Fibroblast of mammary gland (primary cell): ENCODE measurements at regions not wholly inside any gene's neighbourhood (a gene's known extent, or its start where the extent isn't known, plus 50 kb on each side); places are given as distances from the start of the nearest gene placed in this dataset.

ENCODE experiments used
- DNase-seq: peaks from one replicate; pipeline ENCODE4 v3.0.0-alpha.2; 2010; ENCODE audit warnings: low read depth
- H3K4me3 ChIP-seq: 2 replicates; pipeline ENCODE4 v1.5.1; 2011; ENCODE audit warnings: low read depth, mild to moderate bottlenecking, low read length, moderate library complexity; ENCODE audit not compliant: control insufficient read depth
- TF ChIP-seq, protein P1 (sequence below): conservative IDR thresholded peaks from 2 replicates; pipeline ENCODE4 v1.5.1; 2011; ENCODE audit warnings: low read depth, low read length, inconsistent platforms; ENCODE audit not compliant: control insufficient read depth, insufficient read depth

DNA sequence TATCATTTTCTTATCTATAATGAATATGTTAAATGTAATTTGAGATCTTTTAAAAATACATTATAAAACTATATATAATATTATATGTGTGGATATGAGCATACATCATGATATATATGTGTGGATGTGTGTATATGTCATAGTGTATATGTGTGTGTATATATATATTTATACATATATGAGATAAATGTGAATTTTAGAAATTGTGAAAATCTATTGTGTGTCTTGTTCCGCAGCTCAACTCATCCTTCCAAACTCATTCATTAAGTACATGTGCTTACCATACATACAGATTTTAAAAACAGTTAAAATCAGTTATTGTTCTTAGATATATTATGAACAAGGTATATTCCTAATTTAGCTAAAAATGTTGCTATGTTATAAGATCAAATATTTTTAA, 435.2 kb upstream of the MIR17HG start:
- H3K4me3 ChIP-seq, result no peak overlapping the region
- TF ChIP-seq, protein P1, sequence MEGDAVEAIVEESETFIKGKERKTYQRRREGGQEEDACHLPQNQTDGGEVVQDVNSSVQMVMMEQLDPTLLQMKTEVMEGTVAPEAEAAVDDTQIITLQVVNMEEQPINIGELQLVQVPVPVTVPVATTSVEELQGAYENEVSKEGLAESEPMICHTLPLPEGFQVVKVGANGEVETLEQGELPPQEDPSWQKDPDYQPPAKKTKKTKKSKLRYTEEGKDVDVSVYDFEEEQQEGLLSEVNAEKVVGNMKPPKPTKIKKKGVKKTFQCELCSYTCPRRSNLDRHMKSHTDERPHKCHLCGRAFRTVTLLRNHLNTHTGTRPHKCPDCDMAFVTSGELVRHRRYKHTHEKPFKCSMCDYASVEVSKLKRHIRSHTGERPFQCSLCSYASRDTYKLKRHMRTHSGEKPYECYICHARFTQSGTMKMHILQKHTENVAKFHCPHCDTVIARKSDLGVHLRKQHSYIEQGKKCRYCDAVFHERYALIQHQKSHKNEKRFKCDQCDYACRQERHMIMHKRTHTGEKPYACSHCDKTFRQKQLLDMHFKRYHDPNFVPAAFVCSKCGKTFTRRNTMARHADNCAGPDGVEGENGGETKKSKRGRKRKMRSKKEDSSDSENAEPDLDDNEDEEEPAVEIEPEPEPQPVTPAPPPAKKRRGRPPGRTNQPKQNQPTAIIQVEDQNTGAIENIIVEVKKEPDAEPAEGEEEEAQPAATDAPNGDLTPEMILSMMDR, result no peak
- no peak for DNase-seq

DNA sequence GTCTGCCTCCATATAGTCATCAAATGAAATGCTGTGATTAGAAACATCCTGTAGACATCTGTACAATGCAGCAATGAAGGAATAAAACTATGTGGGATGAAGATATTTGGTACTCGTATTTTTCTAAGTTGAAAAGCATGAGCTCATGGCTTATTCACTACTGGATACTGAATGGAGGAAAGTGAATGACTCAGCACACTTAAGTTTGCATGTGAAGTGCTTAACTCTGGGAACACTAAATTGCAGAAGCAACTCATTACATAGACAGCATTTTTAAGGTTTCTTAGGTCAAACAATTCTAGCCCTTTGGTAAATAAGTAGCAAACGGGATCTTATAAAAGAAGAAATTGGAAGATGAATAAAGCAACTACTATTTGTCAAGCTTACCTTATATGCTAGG, 429.0 kb upstream of the MIR17HG start:
- H3K4me3 ChIP-seq, result no peak overlapping the region
- TF ChIP-seq, protein P1, result no peak
- DNase-seq, result peak; percentile 45

DNA sequence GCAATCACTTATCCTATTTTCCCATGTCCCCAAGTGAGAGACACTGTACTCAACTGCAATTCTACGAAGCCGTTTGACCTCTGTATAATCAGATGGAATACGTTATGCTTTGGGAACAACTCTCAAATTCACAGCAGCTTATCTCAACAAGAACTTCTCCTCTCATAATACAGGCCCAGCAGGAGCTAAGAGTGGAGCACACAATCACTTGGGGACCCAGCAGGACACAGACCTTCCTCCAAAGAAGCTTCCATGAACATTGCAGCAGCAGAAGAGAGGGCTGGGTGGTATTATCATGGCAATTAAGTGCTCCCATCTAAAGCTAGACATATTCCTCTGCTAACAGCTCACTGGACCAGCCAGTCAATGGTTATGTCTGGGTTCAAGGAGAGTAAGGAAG, 428.3 kb upstream of the MIR17HG start:
- no peak for DNase-seq
- TF ChIP-seq, protein P1, result no peak
- no peak overlapping the region for H3K4me3 ChIP-seq

DNA sequence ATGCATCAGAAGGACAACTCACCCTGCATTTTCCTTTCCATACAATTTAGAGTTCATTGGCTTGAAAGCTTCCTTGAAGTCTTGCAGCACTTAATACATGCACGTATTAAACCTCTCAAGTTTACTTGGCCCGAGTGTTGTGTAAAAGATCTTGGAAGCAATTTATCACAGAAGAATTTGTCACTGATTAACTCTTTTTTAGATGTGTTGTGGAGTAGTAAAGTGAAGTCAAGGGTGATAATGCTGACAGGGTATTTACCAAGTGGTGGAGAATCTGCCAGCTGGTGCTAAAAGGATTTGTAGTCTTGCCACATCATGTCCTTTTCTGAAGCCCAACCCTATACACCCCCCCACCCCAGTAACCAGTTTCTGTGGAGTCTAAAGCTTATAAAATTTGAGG, 421.0 kb upstream of the MIR17HG start:
- no peak for DNase-seq
- TF ChIP-seq, protein P1, result no peak
- H3K4me3 ChIP-seq, result no peak overlapping the region

DNA sequence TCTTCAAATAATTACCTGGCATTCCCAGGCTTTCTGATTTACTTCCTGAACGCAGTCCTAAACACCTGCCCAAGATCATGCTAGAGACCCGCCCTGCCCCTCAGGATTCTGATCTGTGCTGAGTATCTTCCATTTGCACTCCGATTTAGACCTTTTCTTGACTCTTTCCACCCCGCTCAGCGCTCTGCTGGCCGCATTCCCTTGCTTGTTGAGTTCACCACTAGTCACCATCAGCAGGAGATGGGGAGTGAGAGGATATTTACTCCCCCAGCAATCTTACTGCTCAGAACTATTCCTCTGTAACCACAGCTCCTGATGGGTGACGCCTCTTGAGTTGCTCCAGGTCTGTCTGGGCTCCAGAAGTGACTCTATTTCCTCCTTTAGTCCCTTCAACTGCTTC, 419.4 kb upstream of the MIR17HG start:
- TF ChIP-seq, protein P1, result no peak
- H3K4me3 ChIP-seq, result no peak overlapping the region
- no peak for DNase-seq

DNA sequence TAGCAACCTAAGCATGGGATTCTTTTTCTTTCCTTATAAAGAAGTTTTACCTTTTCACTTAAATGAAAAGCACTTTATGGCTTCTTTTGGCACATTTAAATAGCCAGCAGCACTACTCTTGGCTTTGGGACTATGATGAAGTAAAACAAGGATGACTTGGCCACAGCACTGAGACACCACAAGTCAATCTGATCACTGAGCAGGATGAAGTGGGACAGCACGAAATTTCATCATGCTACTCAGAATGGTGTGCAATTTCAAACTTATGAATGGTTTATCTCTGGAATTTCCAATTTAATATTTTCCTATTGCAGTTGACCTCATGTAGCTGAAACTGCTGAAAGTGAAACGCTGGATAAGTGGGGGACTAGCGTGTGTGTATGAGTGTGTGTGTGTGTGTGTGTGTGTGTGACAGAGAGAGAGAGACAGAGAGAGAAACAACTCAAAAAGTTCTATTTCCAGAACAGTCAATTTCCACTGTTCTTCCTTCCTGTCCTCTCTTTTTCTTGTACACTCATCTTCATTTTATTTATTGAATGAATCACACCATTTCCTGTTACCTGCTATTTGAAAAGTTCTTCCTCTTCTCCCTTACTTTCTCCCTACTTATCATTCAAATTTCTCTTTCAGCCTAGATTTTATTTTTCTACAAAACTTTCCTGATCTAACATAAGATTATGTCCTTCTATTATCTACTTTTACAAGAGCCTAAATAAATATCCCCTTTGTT, 414.2 kb upstream of the MIR17HG start:
- no peak overlapping the region for H3K4me3 ChIP-seq
- TF ChIP-seq, protein P1, result no peak

DNA sequence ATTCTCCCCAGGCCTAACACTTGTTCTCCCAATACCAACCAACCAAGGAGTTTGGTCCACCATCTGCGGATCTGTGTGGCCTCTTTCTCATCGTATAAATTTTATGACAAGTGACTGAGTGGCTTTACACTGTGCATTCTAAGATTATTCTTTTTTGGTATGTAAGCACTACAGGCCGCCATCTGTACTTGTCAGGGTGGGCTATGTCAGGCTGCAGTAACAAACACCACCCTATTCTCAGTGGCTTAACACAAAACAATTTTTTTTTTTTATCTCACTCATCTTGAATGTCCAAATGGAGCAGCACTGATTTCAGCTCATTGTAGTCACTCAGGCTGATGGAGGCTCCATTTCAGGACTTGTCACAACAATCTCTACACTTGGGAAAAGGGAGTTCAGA, 412.7 kb upstream of the MIR17HG start:
- no peak overlapping the region for H3K4me3 ChIP-seq
- TF ChIP-seq, protein P1, result no peak
- DNase-seq, result no peak

More for the DNA sequence above, 414.2 kb upstream of the MIR17HG start:
- DNase-seq, result no peak
